Upper lobe of left lung (tissue), 4 donors: ENCODE measurements at regions not wholly inside any gene's neighbourhood (a gene's known extent, or its start where the extent isn't known, plus 50 kb on each side); places are given as distances from the start of the nearest gene placed in this dataset.

Experiments used
- CTCF ChIP-seq, 6 experiments: fragments of 450-650 bp in 4 of 6; fragments of 200-600 bp in 2 of 6; sonication (generic) in 2 of 6; IDR thresholded peaks; one replicate each; pipeline ENCODE4 v1.5.1; 2016 to 2019; ENCODE audit warnings: antibody characterized with exemption in 6 of 6
- POLR2AphosphoS5 ChIP-seq, 2 donors: sonication (generic); formaldehyde crosslinking; IDR thresholded peaks; one replicate each; pipeline ENCODE4 v1.5.1; 2017; ENCODE audit warnings: antibody characterized with exemption in 2 of 2

- no peak for TF ChIP-seq CTCF (IDR thresholded peaks at IDR 0.05)
- no peak for TF ChIP-seq POLR2AphosphoS5 (IDR thresholded peaks at IDR 0.05)
These were observed 141.0 kb upstream of the ARHGEF26 start for GRCh38 chr3:153980252-153980590.
